ENCODE measurements at regions not wholly inside any gene's neighbourhood (a gene's known extent, or its start where the extent isn't known, plus 50 kb on each side); places are given as distances from the start of the nearest gene placed in this dataset.
"Not testable (repeated sequence)": the region's sequence is repeated elsewhere in the genome, so short reads cannot be mapped to it uniquely, and the experiment has no call there.

GRCh38 chr10:124324856-124325632, 93.7 kb downstream of the OAT start:
- FAIRE-seq (no peak), DNase-seq (ENCODE audit: low spot score) (no peak)

- no peak for DNase-seq (ENCODE audit: low spot score)
- no peak for FAIRE-seq
Observed at GRCh38 chr10:124324451-124324850, 94.3 kb downstream of the OAT start.

GRCh38 chr10:124323806-124324205, 94.9 kb downstream of the OAT start:
- FAIRE-seq (no peak), DNase-seq (ENCODE audit: low spot score) (no peak)

- no peak for FAIRE-seq
- no peak for DNase-seq (ENCODE audit: low spot score)
Observed at GRCh38 chr10:124323111-124323725, 95.5 kb downstream of the OAT start.

- DNase-seq (ENCODE audit: low spot score) (no peak), FAIRE-seq (no peak)
Observed at GRCh38 chr10:124322191-124322980, 96.3 kb downstream of the OAT start.

- DNase-seq (ENCODE audit: low spot score) (no peak), FAIRE-seq (no peak)
Observed at GRCh38 chr10:124321433-124322089, 97.2 kb downstream of the OAT start.

- no peak for FAIRE-seq
- no peak for DNase-seq (ENCODE audit: low spot score)
Observed at GRCh38 chr10:124320778-124321432, 97.8 kb downstream of the OAT start.

GRCh38 chr10:124319926-124320391, 98.8 kb downstream of the OAT start:
- DNase-seq (ENCODE audit: low spot score) (no peak), FAIRE-seq (no peak)

GRCh38 chr10:124319520-124319919, 99.2 kb downstream of the OAT start:
- not testable (repeated sequence) for DNase-seq (ENCODE audit: low spot score); FAIRE-seq

- no peak for FAIRE-seq
- DNase-seq (ENCODE audit: low spot score) = no peak
Observed at GRCh38 chr10:124318811-124319210, 99.9 kb downstream of the OAT start.

GRCh38 chr10:124318076-124318475, 100.6 kb downstream of the OAT start:
- DNase-seq (ENCODE audit: low spot score) = no peak
- no peak for FAIRE-seq

- no peak for FAIRE-seq
Observed at GRCh38 chr10:124316326-124316725, 102.4 kb downstream of the OAT start.

GRCh38 chr10:124315591-124316270, 103.0 kb downstream of the OAT start:
- FAIRE-seq (no peak), DNase-seq (ENCODE audit: low spot score) (no peak)

More at GRCh38 chr10:124316326-124316725, 102.4 kb downstream of the OAT start:
- DNase-seq (ENCODE audit: low spot score) = no peak

GRCh38 chr10:124313374-124313773, 105.3 kb downstream of the OAT start:
- no peak for FAIRE-seq
- no peak for DNase-seq (ENCODE audit: low spot score)

GRCh38 chr10:124308811-124309210, 109.9 kb downstream of the OAT start:
- no peak for DNase-seq (ENCODE audit: low spot score)
- FAIRE-seq = no peak

- no peak for DNase-seq (ENCODE audit: low spot score)
- no peak for FAIRE-seq
Observed at GRCh38 chr10:124308056-124308645, 110.6 kb downstream of the OAT start.

- no peak for FAIRE-seq
Observed at GRCh38 chr10:124307591-124307990, 111.1 kb downstream of the OAT start.

GRCh38 chr10:124306922-124307371, 111.8 kb downstream of the OAT start:
- peak; percentile 96 for FAIRE-seq

More at GRCh38 chr10:124307591-124307990, 111.1 kb downstream of the OAT start:
- no peak for DNase-seq (ENCODE audit: low spot score)

GRCh38 chr10:124306520-124306919, 112.2 kb downstream of the OAT start:
- DNase-seq (ENCODE audit: low spot score) = no peak
- FAIRE-seq = no peak

More at GRCh38 chr10:124306922-124307371, 111.8 kb downstream of the OAT start:
- peak; percentile 93 for DNase-seq (ENCODE audit: low spot score)

GRCh38 chr10:124305984-124306383, 112.7 kb downstream of the OAT start:
- FAIRE-seq = no peak

More at GRCh38 chr10:124305984-124306383, 112.7 kb downstream of the OAT start:
- DNase-seq (ENCODE audit: low spot score) = no peak

All from RCC 7860 (cell line).